ENCODE measurements at regions not wholly inside any gene's neighbourhood (a gene's known extent, or its start where the extent isn't known, plus 50 kb on each side); places are given as distances from the start of the nearest gene placed in this dataset.
"Not testable (repeated sequence)": the region's sequence is repeated elsewhere in the genome, so short reads cannot be mapped to it uniquely, and the experiment has no call there.

- DNase-seq (ENCODE audit: low spot score), result not testable (repeated sequence)
Measured at GRCh38 chr12:131440209-131441059, 270.5 kb upstream of the SFSWAP start.

GRCh38 chr12:131441060-131441396 is 269.9 kb upstream of the SFSWAP start:
- no peak for DNase-seq (ENCODE audit: low spot score)

- no peak for DNase-seq (ENCODE audit: low spot score)
Measured at GRCh38 chr12:131441638-131442336, 269.1 kb upstream of the SFSWAP start.

- DNase-seq (ENCODE audit: low spot score), result no peak
Measured at GRCh38 chr12:131442337-131442918, 268.5 kb upstream of the SFSWAP start.

GRCh38 chr12:131443019-131444000 is 267.6 kb upstream of the SFSWAP start:
- no peak for DNase-seq (ENCODE audit: low spot score)

- no peak for DNase-seq (ENCODE audit: low spot score)
Measured at GRCh38 chr12:131444220-131445164, 266.4 kb upstream of the SFSWAP start.

- no peak for DNase-seq (ENCODE audit: low spot score)
Measured at GRCh38 chr12:131445184-131445774, 265.6 kb upstream of the SFSWAP start.

GRCh38 chr12:131445795-131446194 is 265.1 kb upstream of the SFSWAP start:
- no peak for DNase-seq (ENCODE audit: low spot score)

GRCh38 chr12:131447636-131448035 is 263.3 kb upstream of the SFSWAP start:
- DNase-seq (ENCODE audit: low spot score), result not testable (repeated sequence)

GRCh38 chr12:131448254-131448795 is 262.6 kb upstream of the SFSWAP start:
- no peak for DNase-seq (ENCODE audit: low spot score)

GRCh38 chr12:131449027-131449426 is 261.9 kb upstream of the SFSWAP start:
- no peak for DNase-seq (ENCODE audit: low spot score)

- DNase-seq (ENCODE audit: low spot score), result no peak
Measured at GRCh38 chr12:131452444-131452860, 258.4 kb upstream of the SFSWAP start.

GRCh38 chr12:131454418-131455217 is 256.3 kb upstream of the SFSWAP start:
- DNase-seq (ENCODE audit: low spot score), result peak; percentile 22

GRCh38 chr12:131455218-131455506 is 255.7 kb upstream of the SFSWAP start:
- no peak for DNase-seq (ENCODE audit: low spot score)

- DNase-seq (ENCODE audit: low spot score), result no peak
Measured at GRCh38 chr12:131455581-131456110, 255.2 kb upstream of the SFSWAP start.

- no peak for DNase-seq (ENCODE audit: low spot score)
Measured at GRCh38 chr12:131456301-131457027, 254.4 kb upstream of the SFSWAP start.

- DNase-seq (ENCODE audit: low spot score), result no peak
Measured at GRCh38 chr12:131457028-131457310, 253.9 kb upstream of the SFSWAP start.

- no peak for DNase-seq (ENCODE audit: low spot score)
Measured at GRCh38 chr12:131457331-131458047, 253.4 kb upstream of the SFSWAP start.

Measured in COLO829 (cell line).